ENCODE measurements at regions not wholly inside any gene's neighbourhood (a gene's known extent, or its start where the extent isn't known, plus 50 kb on each side); places are given as distances from the start of the nearest gene placed in this dataset.

GRCh38 chr9:22227986-22228385 is 218.6 kb upstream of the DMRTA1 start:
- TF ChIP-seq TAF1 (IDR thresholded peaks at IDR 0.05; ENCODE audit: borderline replicate concordance, insufficient read depth, low read length) = no peak
- no peak for TF ChIP-seq POLR2AphosphoS5 (IDR thresholded peaks at IDR 0.05; ENCODE audit: low read depth, low read length)
- TF ChIP-seq SIN3A (IDR thresholded peaks at IDR 0.05; ENCODE audit: borderline replicate concordance, insufficient read depth, low read length) = no peak
- TF ChIP-seq FOXP2 (optimal IDR thresholded peaks at IDR 0.05; ENCODE audit: borderline replicate concordance, extremely low read depth, extremely low read length, insufficient read depth) = no peak
- TF ChIP-seq REST (IDR thresholded peaks at IDR 0.05; ENCODE audit: insufficient read depth in 1 of 2, low read depth in 2 of 2, low read length in 2 of 2) = no peak

GRCh38 chr9:22228542-22228941 is 218.1 kb upstream of the DMRTA1 start:
- TF ChIP-seq SIN3A (IDR thresholded peaks at IDR 0.05; ENCODE audit: borderline replicate concordance, insufficient read depth, low read length) = no peak

- TF ChIP-seq TAF1 (IDR thresholded peaks at IDR 0.05; ENCODE audit: borderline replicate concordance, insufficient read depth, low read length) = no peak
- TF ChIP-seq POLR2AphosphoS5 (IDR thresholded peaks at IDR 0.05; ENCODE audit: low read depth, low read length) = no peak
- TF ChIP-seq FOXP2 (optimal IDR thresholded peaks at IDR 0.05; ENCODE audit: borderline replicate concordance, extremely low read depth, extremely low read length, insufficient read depth) = no peak
- TF ChIP-seq SIN3A (IDR thresholded peaks at IDR 0.05; ENCODE audit: borderline replicate concordance, insufficient read depth, low read length) = no peak
- TF ChIP-seq REST (IDR thresholded peaks at IDR 0.05; ENCODE audit: insufficient read depth in 1 of 2, low read depth in 2 of 2, low read length in 2 of 2) = no peak
Observed at GRCh38 chr9:22229069-22229468, 217.6 kb upstream of the DMRTA1 start.

GRCh38 chr9:22232971-22233370 is 213.7 kb upstream of the DMRTA1 start:
- TF ChIP-seq TAF1 (IDR thresholded peaks at IDR 0.05; ENCODE audit: borderline replicate concordance, insufficient read depth, low read length) = no peak
- no peak for TF ChIP-seq SIN3A (IDR thresholded peaks at IDR 0.05; ENCODE audit: borderline replicate concordance, insufficient read depth, low read length)
- no peak for TF ChIP-seq FOXP2 (optimal IDR thresholded peaks at IDR 0.05; ENCODE audit: borderline replicate concordance, extremely low read depth, extremely low read length, insufficient read depth)
- no peak for TF ChIP-seq POLR2AphosphoS5 (IDR thresholded peaks at IDR 0.05; ENCODE audit: low read depth, low read length)
- no peak for TF ChIP-seq REST (IDR thresholded peaks at IDR 0.05; ENCODE audit: insufficient read depth in 1 of 2, low read depth in 2 of 2, low read length in 2 of 2)

GRCh38 chr9:22237497-22238363 is 208.9 kb upstream of the DMRTA1 start:
- no peak for TF ChIP-seq SIN3A (IDR thresholded peaks at IDR 0.05; ENCODE audit: borderline replicate concordance, insufficient read depth, low read length)
- no peak for TF ChIP-seq TAF1 (IDR thresholded peaks at IDR 0.05; ENCODE audit: borderline replicate concordance, insufficient read depth, low read length)
- no peak for TF ChIP-seq POLR2AphosphoS5 (IDR thresholded peaks at IDR 0.05; ENCODE audit: low read depth, low read length)
- no peak for TF ChIP-seq REST (IDR thresholded peaks at IDR 0.05; ENCODE audit: insufficient read depth in 1 of 2, low read depth in 2 of 2, low read length in 2 of 2)
- no peak for TF ChIP-seq FOXP2 (optimal IDR thresholded peaks at IDR 0.05; ENCODE audit: borderline replicate concordance, extremely low read depth, extremely low read length, insufficient read depth)

Data from PFSK-1 (cell line).